Tibial artery (tissue), 4 donors: ENCODE measurements at regions not wholly inside any gene's neighbourhood (a gene's known extent, or its start where the extent isn't known, plus 50 kb on each side); places are given as distances from the start of the nearest gene placed in this dataset.

Source experiments
- DNase-seq, 2 donors: peaks; one replicate each; pipeline ENCODE4 v3.0.0-alpha.2; 2019
- H3K27ac ChIP-seq, 2 donors: fragments of 200-600 bp; sonication (generic) in 1 of 2; 1 replicate in 1 of 2; 2 replicates in 1 of 2; pipeline ENCODE4 v1.5.1; 2018 to 2019; ENCODE audit warnings: mild to moderate bottlenecking in 1 of 2
- H3K27me3 ChIP-seq, 2 donors: fragments of 200-600 bp; sonication (generic) in 1 of 2; one replicate each; pipeline versions ENCODE4 v1.5.1 to v1.6.0; 2016 to 2019
- H3K36me3 ChIP-seq, 3 donors: fragments of 200-600 bp; sonication (generic) in 2 of 3; one replicate each; pipeline ENCODE4 v1.5.1; 2016 to 2019; ENCODE audit warnings: mild to moderate bottlenecking in 2 of 3
- H3K4me1 ChIP-seq, 4 donors: fragments of 200-600 bp; sonication (generic) in 2 of 4; 1 replicate in 3 of 4; 2 replicates in 1 of 4; pipeline ENCODE4 v1.5.1; 2016 to 2019
- H3K4me3 ChIP-seq, 2 donors: fragments of 200-600 bp; sonication (generic) in 1 of 2; 1 replicate in 1 of 2; 2 replicates in 1 of 2; pipeline ENCODE4 v1.5.1; 2018 to 2019; ENCODE audit warnings: mild to moderate bottlenecking in 2 of 2
- H3K9me3 ChIP-seq, 3 donors: fragments of 200-600 bp; sonication (generic) in 1 of 3; one replicate each; pipeline ENCODE4 v1.5.1; 2016 to 2019
- intact Hi-C: fragments of 100-400 bp; cut with DNase I; formaldehyde crosslinking; loops from one replicate; pipeline ENCODE4 v1.15.0; 2023; ENCODE audit warnings: low total_unique reads
- TF ChIP-seq, protein P1 (sequence below), 2 experiments: fragments of 200-600 bp in 1 of 2; fragments of 450-650 bp in 1 of 2; IDR thresholded peaks; one replicate each; pipeline ENCODE4 v1.5.1; 2017 to 2019; ENCODE audit warnings: antibody characterized with exemption in 2 of 2, mild to moderate bottlenecking in 1 of 2, moderate library complexity in 1 of 2

DNA sequence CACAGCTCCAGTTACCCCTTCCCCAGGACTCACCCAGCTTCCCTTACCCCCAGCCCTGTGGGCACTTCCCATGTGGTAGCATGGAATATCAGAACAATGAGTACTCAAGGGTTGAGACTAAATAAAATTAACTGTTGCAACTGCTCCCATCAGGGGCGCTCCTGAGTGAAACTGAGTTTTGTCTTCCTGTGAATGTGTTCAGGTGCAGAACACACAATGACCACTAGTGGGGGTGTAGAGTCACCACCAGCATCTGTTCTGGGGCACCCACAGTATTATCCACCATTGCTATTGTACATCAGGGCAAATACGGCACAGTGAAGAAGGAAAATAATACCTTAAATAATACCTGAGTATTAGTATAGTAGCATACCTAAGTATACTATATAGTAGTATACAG is 689.7 kb downstream of the TBC1D22A start:
- DNase-seq = no peak
- TF ChIP-seq, protein P1, sequence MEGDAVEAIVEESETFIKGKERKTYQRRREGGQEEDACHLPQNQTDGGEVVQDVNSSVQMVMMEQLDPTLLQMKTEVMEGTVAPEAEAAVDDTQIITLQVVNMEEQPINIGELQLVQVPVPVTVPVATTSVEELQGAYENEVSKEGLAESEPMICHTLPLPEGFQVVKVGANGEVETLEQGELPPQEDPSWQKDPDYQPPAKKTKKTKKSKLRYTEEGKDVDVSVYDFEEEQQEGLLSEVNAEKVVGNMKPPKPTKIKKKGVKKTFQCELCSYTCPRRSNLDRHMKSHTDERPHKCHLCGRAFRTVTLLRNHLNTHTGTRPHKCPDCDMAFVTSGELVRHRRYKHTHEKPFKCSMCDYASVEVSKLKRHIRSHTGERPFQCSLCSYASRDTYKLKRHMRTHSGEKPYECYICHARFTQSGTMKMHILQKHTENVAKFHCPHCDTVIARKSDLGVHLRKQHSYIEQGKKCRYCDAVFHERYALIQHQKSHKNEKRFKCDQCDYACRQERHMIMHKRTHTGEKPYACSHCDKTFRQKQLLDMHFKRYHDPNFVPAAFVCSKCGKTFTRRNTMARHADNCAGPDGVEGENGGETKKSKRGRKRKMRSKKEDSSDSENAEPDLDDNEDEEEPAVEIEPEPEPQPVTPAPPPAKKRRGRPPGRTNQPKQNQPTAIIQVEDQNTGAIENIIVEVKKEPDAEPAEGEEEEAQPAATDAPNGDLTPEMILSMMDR (IDR thresholded peaks at IDR 0.05) = no peak
- intact Hi-C loops = no loop called here
- Histone ChIP-seq H3K27me3 (peaks cover 0 to 3% of the 10 kb centered on the region in 2 donors), H3K27ac (no peak overlapping the region), H3K36me3 (no peaks in the 10 kb centered on the region), H3K4me1 (no peaks in the 10 kb centered on the region), H3K4me3 (no peak overlapping the region), H3K9me3 (peaks cover 0 to 25% (median 3%) of the 10 kb centered on the region in 3 donors)

DNA sequence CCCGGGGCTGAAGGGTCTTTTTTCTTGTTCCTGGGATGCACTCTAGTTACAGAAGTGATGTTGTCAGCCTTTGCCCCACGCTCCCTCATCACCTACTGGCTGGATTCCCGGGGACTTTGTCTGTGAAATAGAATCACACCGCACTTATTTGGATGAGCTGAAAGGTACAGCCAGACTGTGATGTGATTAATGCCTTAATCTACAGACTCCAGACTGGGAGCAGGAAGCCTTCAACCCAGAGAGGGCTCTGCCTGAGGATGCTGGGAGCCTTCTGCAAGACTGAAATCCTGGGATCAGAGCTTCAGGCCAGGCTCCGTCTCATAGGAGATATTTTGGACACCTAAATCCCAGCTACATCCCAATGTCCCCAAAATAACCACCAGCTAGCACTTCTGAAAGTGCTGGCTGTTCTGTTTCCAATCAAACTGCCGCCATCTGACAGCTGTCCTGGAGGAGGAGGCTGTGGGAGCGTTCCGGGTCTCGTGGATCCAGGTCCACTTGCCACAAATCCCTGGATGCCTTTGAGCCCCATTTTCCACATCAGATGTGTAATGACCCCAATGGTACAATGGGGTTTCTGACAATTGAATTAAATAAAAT is 688.5 kb downstream of the TBC1D22A start:
- Histone ChIP-seq H3K36me3 (no peaks in the 10 kb centered on the region), H3K4me1 (no peaks in the 10 kb centered on the region), H3K27ac (no peak overlapping the region), H3K27me3 (peaks cover 0 to 3% of the 10 kb centered on the region in 2 donors), H3K4me3 (no peak overlapping the region), H3K9me3 (peaks cover 0 to 13% (median 3%) of the 10 kb centered on the region in 3 donors)
- intact Hi-C loops = no loop called here
- TF ChIP-seq, protein P1 (IDR thresholded peaks at IDR 0.05) = no peak
- no peak for DNase-seq

DNA sequence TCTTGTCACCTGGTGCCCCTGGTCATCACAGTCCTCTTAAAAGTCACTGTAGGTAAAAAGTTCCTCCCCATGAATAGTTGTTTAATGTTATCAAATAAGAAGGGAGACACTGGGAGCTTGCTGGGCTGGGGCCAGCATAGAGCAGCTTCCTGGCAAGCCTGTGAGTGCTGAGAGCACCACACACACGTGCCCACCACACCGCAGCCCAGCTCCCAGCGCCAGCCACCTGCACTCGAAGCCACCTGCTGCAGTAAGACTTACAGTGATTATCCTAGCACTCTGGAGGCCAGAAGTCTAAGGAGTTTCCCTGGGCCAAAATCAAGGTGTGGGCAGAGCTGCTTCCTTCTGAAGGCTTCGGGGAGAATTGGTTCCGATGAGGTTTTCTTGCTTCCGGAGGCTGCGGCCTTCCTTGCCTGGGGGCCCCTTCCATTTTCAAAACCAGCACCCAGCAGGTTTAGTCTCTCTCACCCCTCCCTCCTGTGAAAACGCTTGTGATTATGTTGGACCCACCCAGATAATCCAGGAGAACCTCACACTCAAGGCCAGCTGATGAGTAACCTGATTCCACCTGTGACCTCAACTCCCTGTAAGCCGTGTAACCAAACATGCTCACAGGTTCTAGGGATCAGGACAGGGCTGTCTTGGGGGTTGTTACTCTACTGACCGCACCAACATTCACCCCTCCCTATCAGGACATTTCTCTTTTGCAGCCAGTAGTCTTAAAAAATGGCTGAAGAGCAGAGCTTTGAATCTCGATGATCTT is 687.2 kb downstream of the TBC1D22A start:
- Histone ChIP-seq H3K27ac (no peak overlapping the region), H3K27me3 (peaks cover 0 to 3% of the 10 kb centered on the region in 2 donors), H3K9me3 (peaks cover 0 to 11% (median 3%) of the 10 kb centered on the region in 3 donors), H3K4me3 (no peak overlapping the region), H3K4me1 (no peaks in the 10 kb centered on the region), H3K36me3 (no peaks in the 10 kb centered on the region)
- TF ChIP-seq, protein P1 (IDR thresholded peaks at IDR 0.05) = no peak
- DNase-seq = no peak
- intact Hi-C loops = no loop called here

DNA sequence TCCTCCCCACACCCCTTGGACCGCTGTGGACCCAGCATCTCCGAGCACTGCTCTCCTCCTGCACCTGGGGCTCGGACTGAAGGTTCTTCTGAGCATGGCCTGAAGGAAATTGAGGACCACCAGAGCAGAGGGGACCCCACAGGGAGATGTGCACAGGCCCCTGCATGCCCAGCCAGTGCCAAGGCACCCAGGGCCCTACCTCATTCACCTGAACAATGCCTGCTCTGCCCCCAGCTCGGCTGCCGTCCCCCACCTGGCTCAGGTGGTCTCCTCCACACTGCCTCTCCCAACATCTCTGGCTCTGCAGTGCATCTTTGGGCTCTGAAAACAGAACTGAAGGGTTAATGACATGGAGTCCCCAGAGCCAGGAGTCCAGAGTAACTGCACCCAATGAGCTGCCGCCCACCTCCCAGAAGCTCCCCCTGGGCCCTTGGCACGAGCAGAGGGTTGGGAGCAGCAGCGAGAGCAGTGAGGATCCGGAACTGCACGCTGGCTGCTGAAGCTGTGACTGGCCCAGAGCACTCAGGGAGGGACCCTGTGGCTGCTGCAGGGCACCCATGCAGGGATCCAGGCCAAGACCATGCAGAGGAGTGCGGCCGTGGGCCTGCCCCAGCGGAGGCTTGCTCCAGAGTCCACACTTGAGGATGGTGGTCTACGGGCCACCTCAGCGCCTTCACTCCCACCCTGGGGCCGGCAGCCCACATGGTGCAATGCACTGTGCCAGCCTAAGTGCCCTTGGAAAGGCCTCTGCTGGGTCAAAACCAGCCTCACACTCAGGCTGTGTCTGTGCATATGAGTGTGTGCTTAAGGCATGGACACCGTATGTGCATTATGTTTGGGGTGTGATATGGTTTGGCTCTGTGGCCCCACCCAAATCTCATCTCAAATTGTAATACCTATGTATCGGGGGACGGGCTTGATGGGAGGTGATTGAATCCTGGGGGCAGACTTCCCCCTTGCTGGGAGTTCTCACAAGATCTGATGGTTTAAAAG is 686.1 kb downstream of the TBC1D22A start:
- Histone ChIP-seq H3K27me3 (peaks cover 0 to 3% of the 10 kb centered on the region in 2 donors), H3K27ac (no peak overlapping the region), H3K4me3 (no peak overlapping the region), H3K36me3 (no peaks in the 10 kb centered on the region), H3K9me3 (peaks cover 0 to 7% (median 1%) of the 10 kb centered on the region in 3 donors), H3K4me1 (no peaks in the 10 kb centered on the region)
- intact Hi-C loops = no loop called here
- no peak for DNase-seq
- TF ChIP-seq, protein P1 (IDR thresholded peaks at IDR 0.05) = no peak
